Nephron (organoid): ENCODE measurements at regions not wholly inside any gene's neighbourhood (a gene's known extent, or its start where the extent isn't known, plus 50 kb on each side); places are given as distances from the start of the nearest gene placed in this dataset.

Experiments
- H3K27ac Mint-ChIP-seq, 3 experiments: 2 replicates each; pipeline ENCODE4 v1.8.0; 2020; ENCODE audit warnings: mixed read lengths in 3 of 3, mild to moderate bottlenecking in 2 of 3, moderate library complexity in 1 of 3
- H3K27me3 Mint-ChIP-seq: 2 replicates; pipeline ENCODE4 v1.8.0; 2021; ENCODE audit warnings: low read depth, mild to moderate bottlenecking, moderate library complexity, mixed read lengths
- H3K36me3 Mint-ChIP-seq: 2 replicates; pipeline ENCODE4 v1.8.0; 2020; ENCODE audit warnings: low read depth, mixed read lengths
- H3K4me1 Mint-ChIP-seq: 2 replicates; pipeline ENCODE4 v1.8.0; 2020; ENCODE audit warnings: mixed read lengths
- H3K4me3 Mint-ChIP-seq, 3 experiments: 2 replicates each; pipeline ENCODE4 v1.8.0; 2020; ENCODE audit warnings: mild to moderate bottlenecking in 3 of 3, mixed read lengths in 3 of 3, moderate library complexity in 2 of 3
- H3K9me3 Mint-ChIP-seq: 2 replicates; pipeline ENCODE4 v1.8.0; 2020; ENCODE audit warnings: mixed read lengths
- CTCF ChIP-seq, 3 experiments: fragments of 200-600 bp; sonication (generic); IDR thresholded peaks; one replicate each; pipeline ENCODE4 v1.5.0; 2021; ENCODE audit warnings: antibody characterized with exemption in 3 of 3; ENCODE audit not compliant: unreplicated experiment in 3 of 3

GRCh38 chr7:108808549-108809266 is 239.0 kb downstream of the DNAJB9 start:
- Mint-ChIP-seq H3K27ac (no peak overlapping the region), H3K27me3 (peaks cover 3% of the 10 kb centered on the region), H3K4me1 (peaks cover 17% of the 10 kb centered on the region), H3K36me3 (no peaks in the 10 kb centered on the region), H3K4me3 (no peak overlapping the region), H3K9me3 (no peaks in the 10 kb centered on the region)
- TF ChIP-seq CTCF (IDR thresholded peaks at IDR 0.05; ENCODE audit: unreplicated experiment in 3 of 3) = no peak

DNA sequence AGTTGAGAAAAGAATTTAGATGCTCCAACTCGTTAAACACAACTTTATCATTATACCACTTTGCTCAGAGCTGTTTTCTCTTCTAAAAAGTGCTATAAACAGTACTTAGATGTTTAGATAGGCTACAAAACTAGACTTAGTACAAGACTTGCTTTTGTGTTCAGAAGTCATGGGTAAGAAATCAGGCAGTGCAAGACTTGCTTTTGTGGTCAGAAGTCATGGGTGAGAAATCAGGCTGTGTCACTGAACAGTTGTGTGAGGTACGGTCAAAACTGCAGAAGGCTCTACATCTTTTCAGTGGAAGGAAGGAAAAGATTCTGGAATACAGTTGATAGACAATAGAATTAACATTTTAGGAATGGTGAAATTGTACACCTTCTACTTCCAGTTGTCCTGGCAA is 239.7 kb downstream of the DNAJB9 start:
- Mint-ChIP-seq H3K4me1 (peaks cover 17% of the 10 kb centered on the region), H3K27me3 (peaks cover 3% of the 10 kb centered on the region), H3K36me3 (no peaks in the 10 kb centered on the region), H3K9me3 (no peaks in the 10 kb centered on the region), H3K27ac (peak overlapping the region in 1 of 3 experiments; percentile 81), H3K4me3 (no peak overlapping the region)
- no peak for TF ChIP-seq CTCF (IDR thresholded peaks at IDR 0.05; ENCODE audit: unreplicated experiment in 3 of 3)

DNA sequence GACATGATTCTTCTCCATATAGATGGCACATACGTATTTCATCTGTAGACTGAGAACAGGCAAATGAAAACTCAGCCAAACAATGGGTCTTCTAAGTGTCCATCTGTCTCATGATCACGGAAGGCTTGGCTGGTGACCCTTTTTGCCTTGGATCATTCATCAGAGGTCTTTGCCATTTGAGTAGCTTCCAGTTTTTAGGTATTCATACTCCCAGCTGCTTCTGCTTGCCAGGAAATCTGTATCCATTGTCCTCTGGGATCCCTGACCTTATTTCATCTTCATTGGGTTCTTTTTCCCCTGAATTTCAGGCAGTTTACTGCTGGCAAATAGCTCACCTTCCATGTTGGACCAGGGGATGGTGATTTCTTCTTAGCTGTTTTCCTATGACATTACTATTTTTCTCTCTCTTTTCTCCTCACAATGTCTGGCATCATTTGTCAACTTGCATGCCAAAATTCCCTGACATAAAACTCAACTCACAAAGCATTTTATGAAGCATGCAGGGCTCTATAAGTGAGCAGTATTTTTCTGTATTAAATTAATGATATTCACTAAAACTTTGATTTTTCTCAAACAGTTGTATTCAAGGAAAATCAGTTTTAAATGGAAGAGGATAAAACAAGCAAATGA is 241.2 kb downstream of the DNAJB9 start:
- Mint-ChIP-seq H3K27ac (peak overlapping the region in 2 of 3 experiments; percentile 34 to 81), H3K4me3 (no peak overlapping the region), H3K4me1 (peaks cover 17% of the 10 kb centered on the region), H3K27me3 (peaks cover 3% of the 10 kb centered on the region), H3K36me3 (no peaks in the 10 kb centered on the region), H3K9me3 (no peaks in the 10 kb centered on the region)
- no peak for TF ChIP-seq CTCF (IDR thresholded peaks at IDR 0.05; ENCODE audit: unreplicated experiment in 3 of 3)

DNA sequence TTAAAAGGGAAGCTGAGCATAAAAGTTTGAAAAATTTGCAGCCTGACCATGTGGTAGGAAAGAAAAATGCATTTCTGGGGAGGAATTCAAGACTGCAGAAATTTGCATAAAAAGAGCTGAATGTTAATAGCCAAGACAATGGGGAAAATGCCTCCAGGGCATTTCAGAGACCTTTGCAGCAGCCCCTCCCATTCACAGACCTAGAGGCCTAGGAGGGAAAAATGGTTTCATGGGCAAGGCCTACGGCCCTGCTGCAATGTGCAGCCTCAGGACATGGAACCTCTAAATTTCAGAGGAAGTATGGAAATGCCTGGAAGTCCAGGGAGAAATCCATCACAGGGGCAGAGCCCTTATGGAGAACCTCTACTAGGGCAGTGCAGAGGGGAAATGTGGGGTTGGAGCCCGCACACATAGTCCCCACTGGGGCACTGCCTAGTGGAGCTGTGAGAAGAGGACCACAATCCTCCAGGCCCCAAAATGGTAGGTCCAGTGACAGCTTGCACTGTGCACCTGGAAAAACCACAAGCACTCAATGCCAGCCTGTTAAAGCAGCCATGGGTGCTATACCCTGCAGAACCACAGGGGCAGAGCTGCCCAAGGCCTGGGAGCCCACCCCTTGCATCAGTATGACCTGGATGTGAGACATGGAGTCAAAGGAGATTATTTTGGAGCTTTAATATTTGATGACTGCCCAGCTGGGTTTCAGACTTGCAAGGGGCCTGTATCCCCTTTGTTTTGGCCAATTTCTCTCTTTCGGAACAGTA is 243.8 kb downstream of the DNAJB9 start:
- no peak for TF ChIP-seq CTCF (IDR thresholded peaks at IDR 0.05; ENCODE audit: unreplicated experiment in 3 of 3)
- H3K36me3 Mint-ChIP-seq = no peaks in the 10 kb centered on the region
- peaks cover 26% of the 10 kb centered on the region for H3K4me1 Mint-ChIP-seq

GRCh38 chr7:108815815-108816214 is 246.1 kb downstream of the DNAJB9 start:
- Mint-ChIP-seq H3K4me1 (peaks cover 20% of the 10 kb centered on the region), H3K36me3 (no peaks in the 10 kb centered on the region), H3K27ac (no peak overlapping the region), H3K4me3 (no peak overlapping the region), H3K9me3 (no peaks in the 10 kb centered on the region), H3K27me3 (peaks cover 3% of the 10 kb centered on the region)
- no peak for TF ChIP-seq CTCF (IDR thresholded peaks at IDR 0.05; ENCODE audit: unreplicated experiment in 3 of 3)

More for the DNA sequence above, 243.8 kb downstream of the DNAJB9 start:
- H3K4me3 Mint-ChIP-seq = no peak overlapping the region
- H3K27ac Mint-ChIP-seq = no peak overlapping the region
- H3K9me3 Mint-ChIP-seq = no peaks in the 10 kb centered on the region
- peaks cover 3% of the 10 kb centered on the region for H3K27me3 Mint-ChIP-seq
